ENCODE measurements at regions not wholly inside any gene's neighbourhood (a gene's known extent, or its start where the extent isn't known, plus 50 kb on each side); places are given as distances from the start of the nearest gene placed in this dataset.
A peak's percentile ranks its signal among the peaks of the same experiment; 100 is the strongest.

GRCh38 chr6:103264020-103264419 lies 1595.7 kb downstream of the HACE1 start:
- no peak for DNase-seq

GRCh38 chr6:103255132-103255531 lies 1604.6 kb downstream of the HACE1 start:
- no peak for DNase-seq

GRCh38 chr6:103236923-103237322 lies 1622.8 kb downstream of the HACE1 start:
- DNase-seq: no peak

DNA sequence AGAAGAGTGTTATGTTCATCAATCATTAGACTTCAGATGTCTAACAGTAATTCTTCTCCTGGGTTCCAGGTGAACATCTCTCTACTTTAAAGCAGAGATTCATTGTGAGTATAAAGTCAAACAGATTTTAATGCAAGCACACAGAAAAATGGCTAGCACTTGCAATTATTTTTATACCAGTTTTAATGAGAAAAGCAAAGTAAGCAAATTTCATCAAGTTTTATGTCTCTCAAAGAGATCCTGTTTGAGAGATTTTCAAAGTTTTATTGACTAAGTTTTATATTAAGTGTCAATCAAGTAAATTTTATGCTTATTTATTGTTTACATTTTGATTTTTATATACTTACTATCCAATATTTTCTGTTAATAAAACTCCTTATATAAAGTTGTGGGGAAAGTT lies 1628.5 kb downstream of the HACE1 start:
- no peak for DNase-seq

GRCh38 chr6:103215847-103216246 lies 1643.9 kb downstream of the HACE1 start:
- no peak for DNase-seq

GRCh38 chr6:103210686-103211085 lies 1649.0 kb downstream of the HACE1 start:
- DNase-seq: no peak

GRCh38 chr6:103198386-103198785 lies 1661.3 kb downstream of the HACE1 start:
- no peak for DNase-seq

- DNase-seq: no peak
Observed at GRCh38 chr6:103193413-103193812, 1666.3 kb downstream of the HACE1 start.

GRCh38 chr6:103191391-103192093 lies 1668.2 kb downstream of the HACE1 start:
- DNase-seq: no peak

GRCh38 chr6:103184776-103185175 lies 1674.9 kb downstream of the HACE1 start:
- no peak for DNase-seq

- DNase-seq: no peak
Observed at GRCh38 chr6:103183831-103184411, 1675.8 kb downstream of the HACE1 start.

- DNase-seq: no peak
Observed at GRCh38 chr6:103178193-103178592, 1681.5 kb downstream of the HACE1 start.

- no peak for DNase-seq
Observed at GRCh38 chr6:103177791-103178190, 1681.9 kb downstream of the HACE1 start.

- DNase-seq: no peak
Observed at GRCh38 chr6:103175056-103175455, 1684.7 kb downstream of the HACE1 start.

DNA sequence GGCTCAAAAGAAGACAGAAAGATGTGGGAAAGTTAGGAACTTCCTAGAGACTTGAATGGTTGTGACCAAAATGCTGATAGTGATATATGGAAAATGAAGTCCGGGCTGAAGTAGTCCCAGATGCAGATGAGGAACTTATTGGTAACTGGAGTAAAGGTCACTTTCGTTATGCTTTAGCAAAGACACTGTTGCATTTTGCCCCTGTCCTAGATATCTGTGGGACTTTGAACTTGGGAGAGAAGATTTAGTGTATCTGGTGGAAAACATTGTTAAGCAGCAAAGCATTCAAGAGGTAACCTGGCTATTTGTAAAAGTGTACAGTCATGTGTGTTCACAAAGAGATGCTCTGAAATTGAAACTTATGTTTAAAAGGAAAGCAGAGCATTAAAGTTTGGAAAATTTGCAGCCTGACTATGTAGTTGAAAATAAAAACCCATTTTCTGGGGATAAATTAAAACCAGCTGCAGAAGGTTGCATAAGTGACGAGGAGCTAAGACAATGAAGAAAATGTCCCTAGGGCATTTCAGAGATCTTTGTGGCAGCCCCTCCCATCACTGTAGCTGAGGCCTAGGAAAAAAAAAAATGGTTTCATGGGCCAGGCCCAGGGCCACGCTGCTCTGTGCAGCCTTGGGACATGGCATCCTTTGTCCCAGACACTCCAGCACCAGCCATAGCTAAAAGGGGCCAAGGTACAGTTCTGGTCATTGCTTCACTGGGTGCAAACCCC lies 1692.2 kb downstream of the HACE1 start:
- no peak for DNase-seq

GRCh38 chr6:103154779-103155572 lies 1704.7 kb downstream of the HACE1 start:
- DNase-seq: no peak

GRCh38 chr6:103153016-103153415 lies 1706.7 kb downstream of the HACE1 start:
- no peak for DNase-seq

GRCh38 chr6:103142902-103143301 lies 1716.8 kb downstream of the HACE1 start:
- no peak for DNase-seq

- no peak for DNase-seq
Observed at GRCh38 chr6:103140308-103141027, 1719.3 kb downstream of the HACE1 start.

DNA sequence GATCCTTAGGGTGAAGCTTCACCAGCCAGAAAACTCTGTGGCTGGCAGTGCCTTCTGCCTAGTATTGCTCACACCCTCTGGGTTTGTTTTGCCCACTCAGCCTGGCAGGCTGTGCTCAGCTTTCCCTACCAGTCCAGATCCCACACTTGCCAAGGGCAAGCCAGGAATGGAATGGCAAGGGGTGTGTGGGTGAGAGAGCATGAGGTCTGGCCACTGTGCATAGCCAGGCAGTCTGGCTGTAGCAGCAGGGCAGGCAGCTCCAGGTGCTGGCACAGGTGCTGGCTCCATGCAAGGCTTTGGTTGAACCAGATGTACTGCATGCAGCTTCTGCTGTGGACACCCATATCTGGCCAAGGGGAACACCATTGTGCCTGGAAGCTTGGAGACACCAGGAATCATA lies 1720.3 kb downstream of the HACE1 start:
- DNase-seq: no peak

DNA sequence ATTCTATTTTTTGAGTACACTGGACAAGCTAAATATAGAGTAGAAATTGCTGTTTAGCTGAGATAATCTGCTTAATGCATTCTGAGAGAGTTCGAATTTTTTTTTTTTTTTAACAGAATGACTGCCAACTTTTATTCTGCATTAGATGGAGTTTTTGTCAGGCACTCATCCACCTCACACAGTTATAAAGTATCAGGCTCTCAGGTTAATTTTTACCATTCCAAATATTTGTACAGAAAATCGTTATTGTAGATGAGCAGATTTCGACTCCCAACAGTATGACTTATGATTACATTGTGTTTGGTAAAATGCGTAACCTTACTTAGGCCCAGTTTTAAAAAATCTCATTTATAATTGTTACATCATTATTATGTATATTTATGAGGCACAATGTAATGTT lies 1731.0 kb downstream of the GRIK2 start:
- DNase-seq: no peak

DNA sequence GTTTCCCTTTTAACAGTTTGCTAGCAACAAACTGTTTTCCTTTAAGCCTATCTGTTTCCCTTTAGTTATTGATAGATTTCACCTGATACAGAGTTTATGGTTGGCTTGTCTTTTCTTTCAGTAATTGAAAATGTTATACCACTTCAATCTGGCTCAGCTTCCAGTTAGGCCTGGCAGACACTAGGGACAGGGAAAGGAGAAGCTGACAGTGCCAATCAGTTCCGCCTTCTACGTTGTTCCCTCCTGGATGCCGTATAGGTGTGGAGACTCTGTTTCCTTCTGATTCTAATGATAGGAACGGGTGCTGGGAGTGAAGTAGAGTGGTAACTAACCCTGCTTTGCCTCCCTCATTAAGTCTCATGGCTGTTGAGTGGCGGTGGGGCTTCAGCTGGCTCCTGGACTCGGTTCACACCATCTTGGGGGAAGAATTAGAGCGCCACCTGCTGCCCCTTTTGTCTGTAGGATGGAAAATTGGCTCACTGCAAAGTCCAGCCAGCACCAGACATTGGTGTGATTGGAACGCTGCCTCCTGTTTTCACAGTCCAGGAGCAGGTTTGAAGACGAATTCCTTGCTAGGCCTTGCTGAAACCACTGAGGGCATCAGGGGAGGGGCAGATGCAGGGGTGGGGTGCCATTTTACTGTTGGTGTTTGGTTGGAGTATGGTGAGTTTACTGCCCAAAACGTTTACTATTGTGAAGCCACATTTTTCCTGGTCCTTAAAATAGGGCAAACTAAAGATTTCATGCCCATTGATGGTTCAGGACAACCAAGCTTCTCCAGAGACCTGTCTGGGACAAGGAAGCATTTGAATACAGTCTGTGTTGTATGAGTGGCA lies 1729.5 kb downstream of the GRIK2 start:
- peak; percentile 28 for DNase-seq
